ENCODE measurements at regions not wholly inside any gene's neighbourhood (a gene's known extent, or its start where the extent isn't known, plus 50 kb on each side); places are given as distances from the start of the nearest gene placed in this dataset.

GRCh38 chr16:79712276-79712675 is 111.7 kb upstream of the MAF start:
- H3K4me1 ChIP-seq, result peaks cover 0 to 18% (median 5%) of the 10 kb centered on the region in 4 donors
- no peaks in the 10 kb centered on the region for H3K9me3 ChIP-seq
- no peak overlapping the region for H3K27ac ChIP-seq
- TF ChIP-seq POLR2A (IDR thresholded peaks at IDR 0.05) (no peak), CTCF (IDR thresholded peaks at IDR 0.05) (no peak)
- ATAC-seq (peak; percentile 50 to 80 (median 59)), DNase-seq (no peak)
- 68% methylated on average over 4 of the region's 4 CpGs for WGBS (ENCODE audit: insufficient coverage, low coverage, low lambda C conversion rate, missing lambda C conversion rate)
- H3K4me3 ChIP-seq, result no peak overlapping the region
- no peaks in the 10 kb centered on the region for H3K36me3 ChIP-seq
- H3K27me3 ChIP-seq, result no peaks in the 10 kb centered on the region
- intact Hi-C loops (cut with DNase I), result no loop called here

- 100% methylated on average over 2 of the region's 6 CpGs for WGBS (ENCODE audit: insufficient coverage, low coverage, low lambda C conversion rate, missing lambda C conversion rate)
- Histone ChIP-seq H3K4me3 (no peak overlapping the region), H3K36me3 (no peaks in the 10 kb centered on the region), H3K27ac (no peak overlapping the region), H3K27me3 (no peaks in the 10 kb centered on the region), H3K9me3 (no peaks in the 10 kb centered on the region), H3K4me1 (peaks cover 0 to 9% (median 0%) of the 10 kb centered on the region in 4 donors)
- intact Hi-C loops (cut with DNase I), result no loop called here
- DNase-seq (no peak), ATAC-seq (no peak)
- TF ChIP-seq POLR2A (IDR thresholded peaks at IDR 0.05) (no peak), CTCF (IDR thresholded peaks at IDR 0.05) (no peak)
Observed at GRCh38 chr16:79707876-79708275, 107.3 kb upstream of the MAF start.

GRCh38 chr16:79703066-79703465 is 102.5 kb upstream of the MAF start:
- H3K36me3 ChIP-seq, result no peaks in the 10 kb centered on the region
- H3K27ac ChIP-seq, result no peak overlapping the region
- ATAC-seq, result no peak
- H3K4me1 ChIP-seq, result no peaks in the 10 kb centered on the region
- H3K27me3 ChIP-seq, result no peaks in the 10 kb centered on the region
- no peak overlapping the region for H3K4me3 ChIP-seq
- 85% methylated on average over 1 of the region's 1 CpG for WGBS (ENCODE audit: insufficient coverage, low coverage, low lambda C conversion rate, missing lambda C conversion rate)
- no peak for DNase-seq
- intact Hi-C loops (cut with DNase I), result no loop called here
- no peak for TF ChIP-seq POLR2A (IDR thresholded peaks at IDR 0.05)
- no peak for TF ChIP-seq CTCF (IDR thresholded peaks at IDR 0.05)
- no peaks in the 10 kb centered on the region for H3K9me3 ChIP-seq

- H3K9me3 ChIP-seq, result no peaks in the 10 kb centered on the region
- H3K36me3 ChIP-seq, result no peaks in the 10 kb centered on the region
- DNase-seq (no peak), ATAC-seq (peak in 3 of 4 donors; percentile 17 to 39 (median 37))
- no peak overlapping the region for H3K27ac ChIP-seq
- 53% methylated on average over 5 of the region's 5 CpGs for WGBS (ENCODE audit: insufficient coverage, low coverage, low lambda C conversion rate, missing lambda C conversion rate)
- TF ChIP-seq CTCF (IDR thresholded peaks at IDR 0.05) (no peak), POLR2A (IDR thresholded peaks at IDR 0.05) (no peak)
- H3K4me3 ChIP-seq, result no peak overlapping the region
- intact Hi-C loops (cut with DNase I), result no loop called here
- no peaks in the 10 kb centered on the region for H3K4me1 ChIP-seq
- no peaks in the 10 kb centered on the region for H3K27me3 ChIP-seq
Observed at GRCh38 chr16:79698341-79698753, 97.8 kb upstream of the MAF start.

- Histone ChIP-seq H3K9me3 (no peaks in the 10 kb centered on the region), H3K27ac (no peak overlapping the region), H3K36me3 (no peaks in the 10 kb centered on the region), H3K4me1 (no peaks in the 10 kb centered on the region), H3K27me3 (no peaks in the 10 kb centered on the region), H3K4me3 (no peak overlapping the region)
- no peak for ATAC-seq
- DNase-seq, result no peak
- intact Hi-C loops (cut with DNase I), result no loop called here
- TF ChIP-seq POLR2A (IDR thresholded peaks at IDR 0.05) (no peak), CTCF (IDR thresholded peaks at IDR 0.05) (no peak)
Observed at GRCh38 chr16:79697562-79698112, 97.1 kb upstream of the MAF start.

Measured in right lobe of liver (tissue), 6 donors.